Mesendoderm (in vitro differentiated cells): ENCODE measurements at regions not wholly inside any gene's neighbourhood (a gene's known extent, or its start where the extent isn't known, plus 50 kb on each side); places are given as distances from the start of the nearest gene placed in this dataset.
"Not testable (repeated sequence)": the region's sequence is repeated elsewhere in the genome, so short reads cannot be mapped to it uniquely, and the experiment has no call there.

Experiments
- DNase-seq: peaks from one replicate; pipeline ENCODE4 v3.0.0; 2013
- H2AK5ac ChIP-seq: 2 replicates; pipeline ENCODE4 v1.6.1; 2013; ENCODE audit warnings: low read length, inconsistent platforms
- H2BK120ac ChIP-seq: 2 replicates; pipeline ENCODE4 v1.6.1; 2013; ENCODE audit warnings: low read depth, mild to moderate bottlenecking, low read length, moderate library complexity, mixed read lengths
- H2BK15ac ChIP-seq: replicated peaks from 2 replicates; pipeline ENCODE4 v1.6.1; 2013; ENCODE audit warnings: low read depth, mild to moderate bottlenecking, moderate library complexity
- H2BK5ac ChIP-seq: 2 replicates; pipeline ENCODE4 v1.6.1; 2013; ENCODE audit warnings: low read length, inconsistent platforms
- H3K18ac ChIP-seq: 2 replicates; pipeline ENCODE4 v1.6.1; 2013; ENCODE audit warnings: mild to moderate bottlenecking, low read length, mixed read lengths
- H3K23ac ChIP-seq: one replicate; pipeline ENCODE4 v1.6.1; 2013; ENCODE audit warnings: low read length
- H3K27ac ChIP-seq: 2 replicates; pipeline ENCODE4 v1.5.1; 2013; ENCODE audit warnings: low read depth, mild to moderate bottlenecking, inconsistent platforms, low read length, moderate library complexity
- H3K27me3 ChIP-seq: 2 replicates; pipeline ENCODE4 v1.6.1; 2013; ENCODE audit warnings: low read length, control low read depth, mild to moderate bottlenecking, inconsistent platforms; ENCODE audit not compliant: insufficient read depth, poor library complexity
- H3K36me3 ChIP-seq: 2 replicates; pipeline ENCODE4 v1.6.1; 2013; ENCODE audit warnings: low read length, inconsistent platforms; ENCODE audit not compliant: control insufficient read depth, insufficient read depth
- H3K4ac ChIP-seq: one replicate; pipeline ENCODE4 v1.6.1; 2013; ENCODE audit warnings: low read depth, mild to moderate bottlenecking, low read length, moderate library complexity
- H3K4me1 ChIP-seq: 2 replicates; pipeline ENCODE4 v1.6.1; 2013; ENCODE audit warnings: low read depth, low read length, inconsistent platforms; ENCODE audit not compliant: control insufficient read depth
- H3K4me2 ChIP-seq: 2 replicates; pipeline ENCODE4 v1.6.1; 2013; ENCODE audit warnings: low read length
- H3K4me3 ChIP-seq: 2 replicates; pipeline ENCODE4 v1.5.1; 2013; ENCODE audit warnings: mild to moderate bottlenecking, low read length
- H3K56ac ChIP-seq: one replicate; pipeline ENCODE4 v1.6.1; 2013; ENCODE audit warnings: low read length
- H3K79me1 ChIP-seq: 2 replicates; pipeline ENCODE4 v1.6.1; 2013; ENCODE audit warnings: low read length, inconsistent platforms
- H3K79me2 ChIP-seq: 2 replicates; pipeline ENCODE4 v1.6.1; 2013; ENCODE audit warnings: mild to moderate bottlenecking, low read length; ENCODE audit not compliant: control insufficient read depth, insufficient read depth
- H3K9ac ChIP-seq: 2 replicates; pipeline ENCODE4 v1.6.1; 2013; ENCODE audit warnings: low read length, inconsistent platforms
- H4K5ac ChIP-seq: one replicate; pipeline ENCODE4 v1.6.1; 2013; ENCODE audit warnings: low read length
- H4K8ac ChIP-seq: one replicate; pipeline ENCODE4 v1.6.1; 2013; ENCODE audit warnings: low read depth, mild to moderate bottlenecking, control low read depth, low read length, moderate library complexity
- WGBS: extraction: QIAGEN DNeasy Blood & Tissue Kit; methylation state at CpG from one replicate; pipeline ENCODE4 v1.1.7; 2013; ENCODE audit warnings: low lambda C conversion rate, missing lambda C conversion rate; ENCODE audit not compliant: insufficient coverage; ENCODE audit errors: extremely low coverage; 5-methylcytosine and 5-hydroxymethylcytosine counted together

DNA sequence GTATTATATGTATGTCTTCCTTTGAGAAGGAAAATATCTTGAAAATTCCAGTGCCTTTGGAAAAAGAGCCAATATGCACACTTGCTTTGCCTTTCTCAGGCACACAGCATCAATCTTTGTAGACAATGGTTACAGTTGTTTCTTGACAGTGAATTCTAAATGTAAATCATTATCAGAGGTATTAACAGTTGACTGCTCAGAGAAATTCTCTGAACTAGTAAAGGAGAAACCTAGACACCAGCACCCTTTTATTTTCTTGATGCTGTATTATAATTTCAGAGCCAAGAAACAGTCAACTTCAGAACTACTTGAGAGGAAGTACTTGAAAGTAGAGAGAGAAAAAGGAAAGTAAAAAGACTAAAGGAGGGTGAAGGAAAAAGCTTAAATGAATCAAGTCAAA lies 185.8 kb upstream of the SMIM30 start:
- no peaks in the 10 kb centered on the region for H3K4me1 ChIP-seq
- no peak for DNase-seq

GRCh38 chr7:113303388-113303787 lies 185.0 kb upstream of the SMIM30 start:
- not testable (repeated sequence) for H3K18ac ChIP-seq, H3K4me3 ChIP-seq, H3K27me3 ChIP-seq, H2BK15ac ChIP-seq, H3K4me2 ChIP-seq, H2AK5ac ChIP-seq, H3K56ac ChIP-seq, H3K36me3 ChIP-seq, H4K8ac ChIP-seq, H3K4me1 ChIP-seq, H3K4ac ChIP-seq, H2BK5ac ChIP-seq, H2BK120ac ChIP-seq, H3K79me2 ChIP-seq, H3K23ac ChIP-seq, H3K27ac ChIP-seq, H3K9ac ChIP-seq, H3K79me1 ChIP-seq, DNase-seq, H4K5ac ChIP-seq

More for the DNA sequence above, 185.8 kb upstream of the SMIM30 start:
- Histone ChIP-seq H3K18ac (no peak overlapping the region), H3K56ac (no peak overlapping the region), H3K9ac (no peak overlapping the region), H3K27me3 (no peaks in the 10 kb centered on the region), H2AK5ac (no peak overlapping the region), H3K36me3 (no peaks in the 10 kb centered on the region), H3K79me2 (no peaks in the 10 kb centered on the region), H2BK15ac (no peak overlapping the region), H4K8ac (no peak overlapping the region), H2BK120ac (no peak overlapping the region), H3K4ac (no peak overlapping the region), H3K23ac (no peak overlapping the region), H3K4me3 (no peak overlapping the region), H3K79me1 (no peaks in the 10 kb centered on the region), H4K5ac (no peak overlapping the region), H3K27ac (no peak overlapping the region), H2BK5ac (no peak overlapping the region), H3K4me2 (no peak overlapping the region)

DNA sequence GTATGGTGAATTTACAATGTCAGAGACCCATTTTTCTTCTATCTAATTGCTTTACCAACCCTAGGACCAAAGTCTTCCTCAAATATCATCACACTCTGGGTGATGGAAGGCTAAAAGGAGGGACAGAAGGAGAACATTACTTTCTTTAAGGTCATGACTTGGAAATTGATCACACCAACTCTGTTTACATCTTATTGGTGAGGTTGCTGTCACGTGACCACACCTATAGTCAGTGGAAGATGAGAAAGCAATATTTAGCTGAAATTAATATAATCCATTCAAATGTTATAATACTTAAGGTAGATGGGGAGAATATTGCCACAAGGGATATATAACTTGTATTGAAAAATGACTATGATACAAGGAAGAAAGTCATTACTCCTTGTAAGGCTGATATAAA lies 183.6 kb upstream of the SMIM30 start:
- H3K4me3 ChIP-seq = no peak overlapping the region
- no peak overlapping the region for H3K27ac ChIP-seq
- H3K79me2 ChIP-seq = no peaks in the 10 kb centered on the region
- no CpG with 5 or more reads among the region's 1 CpG for WGBS
- H3K23ac ChIP-seq = no peak overlapping the region
- no peak for DNase-seq
- no peaks in the 10 kb centered on the region for H3K79me1 ChIP-seq
- no peaks in the 10 kb centered on the region for H3K27me3 ChIP-seq
- H3K4me1 ChIP-seq = no peaks in the 10 kb centered on the region
- no peak overlapping the region for H3K56ac ChIP-seq
- H2BK120ac ChIP-seq = no peak overlapping the region
- no peak overlapping the region for H2BK15ac ChIP-seq
- no peak overlapping the region for H2AK5ac ChIP-seq
- no peak overlapping the region for H3K4ac ChIP-seq
- H3K36me3 ChIP-seq = no peaks in the 10 kb centered on the region
- H4K5ac ChIP-seq = no peak overlapping the region
- no peak overlapping the region for H4K8ac ChIP-seq
- no peak overlapping the region for H3K9ac ChIP-seq
- no peak overlapping the region for H3K4me2 ChIP-seq
- no peak overlapping the region for H2BK5ac ChIP-seq
- H3K18ac ChIP-seq = no peak overlapping the region

- no peak for DNase-seq
- Histone ChIP-seq H4K5ac (no peak overlapping the region), H3K79me1 (no peaks in the 10 kb centered on the region), H3K9ac (no peak overlapping the region), H3K36me3 (no peaks in the 10 kb centered on the region), H2AK5ac (no peak overlapping the region), H3K27ac (no peak overlapping the region), H2BK15ac (no peak overlapping the region), H3K79me2 (no peaks in the 10 kb centered on the region), H3K4me3 (no peak overlapping the region), H3K23ac (no peak overlapping the region), H3K56ac (no peak overlapping the region), H2BK120ac (no peak overlapping the region), H3K4me1 (no peaks in the 10 kb centered on the region), H3K27me3 (no peaks in the 10 kb centered on the region), H2BK5ac (no peak overlapping the region), H3K4me2 (no peak overlapping the region), H4K8ac (no peak overlapping the region), H3K4ac (no peak overlapping the region), H3K18ac (no peak overlapping the region)
- no CpG with 5 or more reads among the region's 3 CpGs for WGBS
These were observed 182.8 kb upstream of the SMIM30 start for GRCh38 chr7:113301141-113301540.

DNA sequence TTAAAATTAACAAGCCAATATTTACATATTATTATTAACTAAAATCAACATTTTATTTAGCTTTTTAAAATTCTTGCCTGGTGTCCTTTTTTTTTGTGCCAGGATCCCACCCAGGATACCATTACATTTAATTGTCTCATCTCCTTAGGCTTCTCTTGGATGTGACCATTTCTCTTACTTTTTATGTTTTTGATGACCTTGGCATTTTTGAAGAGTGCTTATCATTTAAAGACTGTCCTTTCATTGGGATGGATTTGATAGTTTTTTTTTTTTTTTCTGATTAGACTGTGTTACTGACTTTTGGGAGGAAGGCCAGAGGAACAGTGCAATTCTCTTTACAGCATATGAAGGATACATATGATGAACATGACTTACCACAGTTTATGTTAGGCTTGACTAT lies 181.4 kb upstream of the SMIM30 start:
- H3K9ac ChIP-seq = no peak overlapping the region
- H3K4me3 ChIP-seq = no peak overlapping the region

DNA sequence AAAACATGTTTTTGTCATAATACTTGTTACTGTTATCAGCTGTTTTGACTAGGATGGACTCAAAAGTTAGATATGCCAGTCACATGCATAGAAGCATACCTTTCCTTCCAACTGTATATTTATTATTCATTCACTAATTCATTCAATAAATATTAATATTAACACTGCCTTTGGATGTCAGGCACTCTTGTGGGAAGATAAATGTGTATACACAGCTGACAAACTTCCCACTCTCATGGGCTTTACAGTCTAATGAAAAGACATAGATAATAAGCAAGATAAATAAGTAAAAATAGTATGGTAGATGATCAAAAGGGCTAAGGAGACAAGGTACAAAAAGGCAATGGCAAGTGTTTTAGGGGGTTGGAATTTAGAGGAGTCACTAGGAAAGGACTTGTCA lies 180.1 kb upstream of the SMIM30 start:
- Histone ChIP-seq H3K4me2 (no peak overlapping the region), H3K4me3 (no peak overlapping the region), H3K18ac (no peak overlapping the region), H3K23ac (no peak overlapping the region), H3K9ac (no peak overlapping the region), H2BK5ac (no peak overlapping the region), H4K5ac (no peak overlapping the region), H3K56ac (no peak overlapping the region), H3K27me3 (no peaks in the 10 kb centered on the region), H2AK5ac (no peak overlapping the region), H3K79me1 (no peaks in the 10 kb centered on the region), H3K4me1 (no peaks in the 10 kb centered on the region), H3K4ac (no peak overlapping the region), H3K36me3 (no peaks in the 10 kb centered on the region), H3K27ac (no peak overlapping the region), H4K8ac (no peak overlapping the region), H2BK120ac (no peak overlapping the region), H2BK15ac (no peak overlapping the region), H3K79me2 (no peaks in the 10 kb centered on the region)
- no peak for DNase-seq

More for the DNA sequence above, 181.4 kb upstream of the SMIM30 start:
- no peak overlapping the region for H2BK5ac ChIP-seq
- H3K4me1 ChIP-seq = no peaks in the 10 kb centered on the region
- H3K18ac ChIP-seq = no peak overlapping the region
- H4K5ac ChIP-seq = no peak overlapping the region
- no peak overlapping the region for H3K27ac ChIP-seq
- no peak overlapping the region for H3K23ac ChIP-seq
- H2BK15ac ChIP-seq = no peak overlapping the region
- H3K79me2 ChIP-seq = no peaks in the 10 kb centered on the region
- no peak overlapping the region for H4K8ac ChIP-seq
- no peak overlapping the region for H3K56ac ChIP-seq
- H3K79me1 ChIP-seq = no peaks in the 10 kb centered on the region
- H3K4ac ChIP-seq = no peak overlapping the region
- no peaks in the 10 kb centered on the region for H3K27me3 ChIP-seq
- no peak overlapping the region for H3K4me2 ChIP-seq
- H2AK5ac ChIP-seq = no peak overlapping the region
- DNase-seq = no peak
- no peak overlapping the region for H2BK120ac ChIP-seq
- no peaks in the 10 kb centered on the region for H3K36me3 ChIP-seq
